ENCODE measurements at regions not wholly inside any gene's neighbourhood (a gene's known extent, or its start where the extent isn't known, plus 50 kb on each side); places are given as distances from the start of the nearest gene placed in this dataset.

DNA sequence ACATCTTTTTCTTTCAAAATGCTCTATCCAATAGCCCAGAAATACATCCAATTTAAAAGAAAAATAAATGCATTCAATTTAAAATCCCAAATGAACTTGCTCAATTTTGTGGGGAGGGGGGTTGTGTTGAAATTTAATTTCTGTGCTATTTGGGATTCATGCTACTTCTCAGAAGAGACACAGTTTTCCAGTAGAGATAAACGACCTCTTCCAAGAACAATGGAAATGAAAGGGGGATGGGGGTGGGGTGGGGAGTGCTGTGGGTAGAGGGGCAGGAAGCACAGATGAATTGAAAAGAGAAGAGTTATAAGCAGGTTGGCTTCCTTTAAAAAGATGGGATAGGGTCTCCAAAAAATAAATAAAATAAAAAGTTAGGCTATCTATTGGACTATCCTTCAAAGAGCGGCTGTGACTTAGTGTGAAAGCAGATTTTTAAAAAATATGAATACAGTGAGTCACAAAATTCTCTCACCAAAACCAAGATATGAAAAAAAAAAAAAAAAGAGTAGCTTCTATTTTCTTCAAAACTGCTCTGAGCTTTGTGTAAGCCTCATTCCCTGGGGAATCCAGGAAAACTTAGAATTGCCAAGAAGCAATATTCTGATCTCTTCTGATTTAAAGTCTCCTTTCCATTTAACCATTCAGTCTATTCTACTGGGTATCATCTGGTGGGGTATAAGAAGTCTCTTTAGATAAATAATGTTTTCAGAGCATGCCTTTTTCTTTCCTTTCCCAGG is 324.3 kb downstream of the PTTG2 start:
- TF ChIP-seq CTCF (IDR thresholded peaks at IDR 0.05): no peak

GRCh38 chr4:38287101-38287851 is 327.1 kb downstream of the PTTG2 start:
- ATAC-seq (ENCODE audit: low FRiP score) (no peak), DNase-seq (ENCODE audit: low spot score) (no peak)
- TF ChIP-seq CTCF (IDR thresholded peaks at IDR 0.05): no peak

More for the DNA sequence above, 324.3 kb downstream of the PTTG2 start:
- no peak for ATAC-seq (ENCODE audit: low FRiP score)
- DNase-seq (ENCODE audit: low spot score): no peak

DNA sequence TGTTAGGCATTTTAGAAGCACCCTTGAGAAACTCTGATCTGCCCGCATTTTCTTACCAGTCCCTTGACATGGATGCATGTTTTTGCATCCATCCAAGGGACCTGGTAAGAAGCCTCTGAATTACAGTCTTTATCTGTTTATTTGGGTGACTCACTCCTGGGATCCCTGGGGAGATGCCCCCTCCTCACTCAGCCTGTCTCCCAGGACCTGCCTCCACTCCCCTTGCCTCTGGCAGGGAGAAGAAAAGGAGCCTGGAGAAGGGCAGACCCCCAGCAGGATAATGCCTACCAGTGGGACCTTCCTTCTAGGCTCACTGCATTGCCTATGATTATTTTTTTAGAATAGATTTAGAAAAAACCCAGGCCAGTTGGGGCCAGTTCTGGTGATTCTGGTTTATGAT is 329.4 kb downstream of the PTTG2 start:
- ATAC-seq (ENCODE audit: low FRiP score) (no peak), DNase-seq (ENCODE audit: low spot score) (no peak)
- no peak for TF ChIP-seq CTCF (IDR thresholded peaks at IDR 0.05)

DNA sequence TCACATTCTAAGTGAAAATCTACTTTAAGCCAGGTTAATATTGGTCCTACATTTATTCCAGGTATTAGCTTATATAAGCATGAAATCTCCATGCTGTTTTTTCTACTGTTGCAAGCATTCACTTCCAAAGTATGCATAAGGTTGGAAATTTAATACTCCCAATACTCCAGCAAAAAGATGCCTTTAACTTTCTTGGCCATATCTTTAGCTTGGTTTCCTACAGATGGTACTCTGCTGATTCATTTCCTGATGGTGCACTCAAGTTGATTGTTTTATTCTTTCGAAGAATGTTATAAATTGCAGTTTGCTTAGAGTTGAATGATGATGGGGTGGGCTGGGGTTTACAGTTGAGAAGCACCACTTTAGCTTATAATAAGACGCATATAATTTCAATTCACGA is 330.2 kb downstream of the PTTG2 start:
- DNase-seq (ENCODE audit: low spot score) (no peak), ATAC-seq (ENCODE audit: low FRiP score) (no peak)
- TF ChIP-seq CTCF (IDR thresholded peaks at IDR 0.05): no peak

GRCh38 chr4:38290914-38291313 is 330.7 kb downstream of the PTTG2 start:
- no peak for ATAC-seq (ENCODE audit: low FRiP score)
- no peak for DNase-seq (ENCODE audit: low spot score)
- no peak for TF ChIP-seq CTCF (IDR thresholded peaks at IDR 0.05)

GRCh38 chr4:38292529-38292928 is 332.3 kb downstream of the PTTG2 start:
- TF ChIP-seq CTCF (IDR thresholded peaks at IDR 0.05): no peak
- DNase-seq (ENCODE audit: low spot score) (no peak), ATAC-seq (ENCODE audit: low FRiP score) (no peak)

GRCh38 chr4:38294238-38294637 is 334.0 kb downstream of the PTTG2 start:
- DNase-seq (ENCODE audit: low spot score) (no peak), ATAC-seq (ENCODE audit: low FRiP score) (no peak)
- no peak for TF ChIP-seq CTCF (IDR thresholded peaks at IDR 0.05)
